HS-27A (cell line): ENCODE measurements at regions not wholly inside any gene's neighbourhood (a gene's known extent, or its start where the extent isn't known, plus 50 kb on each side); places are given as distances from the start of the nearest gene placed in this dataset.
"Not testable (repeated sequence)": the region's sequence is repeated elsewhere in the genome, so short reads cannot be mapped to it uniquely, and the experiment has no call there.

Experiments used
- DNase-seq: peaks from one replicate; pipeline ENCODE4 v3.0.0-alpha.2; 2012; ENCODE audit warnings: low read depth, missing footprints

DNA sequence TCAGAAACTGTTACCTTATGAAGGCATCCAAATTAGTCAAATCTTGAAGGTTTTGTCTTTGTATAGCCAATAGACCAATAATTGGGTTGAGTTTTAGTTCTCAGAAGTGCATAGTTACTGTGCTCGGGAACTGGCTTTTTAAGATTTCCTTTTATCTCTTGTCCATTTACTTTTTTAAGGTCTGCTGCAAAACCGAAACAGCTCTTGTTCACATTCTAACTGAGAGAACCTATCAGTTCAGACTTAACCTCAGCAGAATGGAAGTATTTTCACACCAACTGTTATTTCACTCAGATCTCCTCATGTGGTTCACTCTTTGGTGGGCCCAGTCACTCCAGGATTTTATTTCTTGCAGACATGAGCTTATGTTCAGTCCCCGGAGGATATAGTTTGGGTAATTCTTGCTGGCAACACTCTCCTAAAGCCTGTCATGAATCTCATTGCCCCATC is 55.5 kb downstream of the TPBG start:
- DNase-seq: no peak

DNA sequence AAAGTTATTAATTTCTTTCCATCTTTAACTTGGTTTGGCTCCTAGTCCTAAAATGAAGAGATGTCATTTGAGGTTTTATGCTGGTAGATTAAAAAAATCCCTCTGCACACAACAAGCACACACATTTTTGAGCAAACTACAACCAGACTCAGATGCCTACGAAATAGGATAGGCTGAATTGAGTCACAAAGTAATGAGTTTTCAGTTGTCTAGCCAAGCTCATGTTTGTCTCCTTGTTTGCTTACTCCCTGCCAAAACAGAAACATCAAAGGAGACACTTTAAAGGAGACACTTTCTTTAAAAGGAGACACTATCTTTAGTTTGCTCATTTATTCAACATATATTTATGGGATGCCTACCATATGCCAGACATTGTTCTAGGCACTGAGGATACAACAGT is 56.2 kb downstream of the TPBG start:
- no peak for DNase-seq

DNA sequence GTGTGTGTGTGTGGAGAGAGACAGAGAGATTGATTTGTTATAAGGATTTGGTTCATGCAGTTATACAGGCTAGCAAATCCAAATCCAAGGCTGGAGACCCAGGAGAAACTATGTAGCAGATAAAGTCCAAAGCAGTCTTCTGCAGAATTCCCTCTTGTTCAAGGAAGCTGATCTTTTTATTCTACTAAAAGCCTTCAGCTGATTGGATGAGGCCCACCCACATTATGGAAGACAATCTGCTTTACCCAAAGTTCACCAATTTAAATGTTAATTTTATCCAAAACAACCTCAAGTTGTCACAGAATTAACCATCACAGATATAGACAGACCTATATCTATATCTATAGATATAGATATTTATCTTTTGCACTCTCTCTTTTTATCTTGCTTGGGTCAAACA is 67.0 kb downstream of the TPBG start:
- DNase-seq: no peak

DNA sequence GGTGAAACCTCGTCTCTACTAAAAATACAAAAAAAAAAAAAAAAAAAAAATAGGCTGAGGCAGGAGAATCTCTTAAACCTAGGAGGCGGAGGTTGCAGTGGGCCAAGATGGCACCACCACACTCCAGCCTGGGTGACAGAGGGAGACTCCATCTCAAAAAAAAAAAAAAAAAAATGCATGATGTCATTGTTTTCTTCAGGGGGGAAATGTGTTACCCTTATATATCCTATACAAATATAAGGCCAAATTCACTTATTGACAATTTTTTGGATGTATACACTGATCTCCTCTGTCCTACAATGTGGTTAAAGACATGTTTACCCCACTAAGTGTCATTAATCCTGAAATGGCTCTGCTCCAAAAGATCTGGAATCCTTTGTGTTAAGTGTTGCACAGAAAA is 73.1 kb downstream of the TPBG start:
- DNase-seq: no peak

DNA sequence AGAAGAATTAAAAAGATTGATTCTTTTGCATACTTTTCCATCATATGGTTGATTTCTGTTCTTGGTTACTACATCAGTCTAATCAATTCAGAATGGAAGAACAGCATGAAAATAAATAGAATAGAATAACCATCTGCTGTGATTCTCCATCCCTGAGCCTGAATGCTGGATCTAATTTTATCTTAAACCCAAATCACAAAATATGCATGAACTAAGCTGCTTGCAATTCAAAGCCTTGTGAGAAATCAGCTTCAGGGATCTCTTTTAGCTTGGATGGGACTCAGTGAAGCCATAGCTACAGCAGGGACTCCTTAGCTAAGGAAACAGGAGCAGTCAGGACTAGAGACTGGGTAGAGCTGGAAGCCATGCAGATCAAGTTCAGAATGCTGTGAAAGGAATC is 74.1 kb downstream of the TPBG start:
- DNase-seq: no peak

DNA sequence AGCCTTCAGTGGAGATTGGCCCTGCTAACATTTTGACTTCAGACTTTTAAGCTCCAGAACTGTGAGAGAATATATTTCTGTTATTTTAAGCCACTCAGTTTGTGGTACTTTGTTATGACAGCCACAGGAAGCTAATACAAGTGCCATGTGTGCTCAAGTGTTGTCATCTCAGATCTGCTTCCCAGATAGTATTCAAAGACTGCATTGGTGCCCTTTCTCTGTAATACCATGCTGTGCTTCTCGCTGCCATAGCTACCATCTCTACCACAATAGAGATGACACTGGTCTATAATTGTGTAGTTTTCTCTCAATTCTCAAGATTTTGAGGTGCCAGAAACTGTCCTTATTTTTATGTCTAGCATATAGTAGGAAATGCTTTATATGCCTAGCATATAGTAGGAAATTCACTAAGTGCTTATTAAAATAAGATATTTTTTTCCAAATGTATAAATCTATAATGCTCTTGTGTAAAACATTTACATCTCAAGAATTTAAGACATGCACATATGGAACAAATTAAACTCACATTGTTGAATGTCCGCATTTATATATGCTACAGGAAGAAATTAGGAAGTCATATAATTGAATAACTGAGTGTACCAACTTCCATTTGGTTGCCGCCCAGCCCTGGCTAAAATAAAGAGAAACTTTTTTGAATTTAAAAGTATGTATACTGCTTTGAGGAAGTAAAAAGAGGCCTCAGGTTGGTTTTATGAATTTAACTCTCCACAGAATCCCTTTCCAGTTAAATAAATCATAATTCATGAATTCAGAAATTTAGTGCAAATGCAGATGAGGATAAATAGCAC is 77.6 kb downstream of the TPBG start:
- no peak for DNase-seq

DNA sequence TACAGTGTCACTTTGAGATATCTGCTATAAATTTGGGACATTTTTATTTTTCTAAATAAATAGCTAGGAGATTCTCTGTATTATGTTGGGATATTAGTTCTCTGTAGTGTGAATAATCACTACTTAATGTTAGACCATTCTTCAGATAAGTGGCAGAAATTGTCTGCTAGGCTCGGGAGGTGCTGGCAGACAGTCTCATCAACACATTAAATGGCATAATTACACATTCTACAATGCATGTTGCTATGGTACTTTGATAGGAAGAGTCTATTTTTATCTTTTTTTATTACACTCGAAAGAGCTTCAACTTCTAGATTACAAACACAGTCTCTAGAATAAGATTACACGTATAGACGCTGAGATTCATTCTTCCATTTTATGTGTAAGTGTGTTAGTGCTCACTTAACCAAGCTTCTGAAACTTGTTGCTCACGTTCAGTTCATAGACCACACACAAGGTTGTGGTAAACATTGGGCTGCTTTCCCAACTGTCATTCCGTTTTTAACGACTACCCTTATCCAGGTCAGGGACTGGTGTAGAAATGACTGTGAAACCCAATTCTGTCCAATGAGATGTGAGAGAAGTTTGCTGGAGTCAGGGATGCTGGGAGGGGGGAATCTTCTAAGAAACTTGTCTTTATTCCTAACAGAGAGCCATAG is 78.6 kb downstream of the TPBG start:
- DNase-seq: no peak

DNA sequence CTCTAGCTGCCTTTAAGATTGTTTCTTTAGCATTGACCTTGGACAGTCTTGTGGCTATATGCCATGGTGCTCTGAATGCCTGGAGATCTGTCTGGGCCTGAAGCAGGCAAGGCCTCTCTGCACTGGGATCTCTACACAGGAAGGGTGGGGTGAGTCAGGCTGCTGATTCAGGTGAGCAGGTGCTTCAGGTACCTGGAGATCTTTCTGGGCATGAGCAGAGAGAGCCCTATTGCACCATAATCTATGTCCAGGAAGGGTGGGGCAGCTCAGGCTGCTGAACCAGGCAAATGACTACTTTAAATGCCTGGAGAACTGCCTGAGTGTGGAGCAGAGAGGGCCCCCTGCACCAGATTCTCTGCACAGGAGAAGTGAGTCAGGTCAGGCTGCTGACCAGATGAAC is 94.5 kb downstream of the TPBG start:
- DNase-seq: no peak

DNA sequence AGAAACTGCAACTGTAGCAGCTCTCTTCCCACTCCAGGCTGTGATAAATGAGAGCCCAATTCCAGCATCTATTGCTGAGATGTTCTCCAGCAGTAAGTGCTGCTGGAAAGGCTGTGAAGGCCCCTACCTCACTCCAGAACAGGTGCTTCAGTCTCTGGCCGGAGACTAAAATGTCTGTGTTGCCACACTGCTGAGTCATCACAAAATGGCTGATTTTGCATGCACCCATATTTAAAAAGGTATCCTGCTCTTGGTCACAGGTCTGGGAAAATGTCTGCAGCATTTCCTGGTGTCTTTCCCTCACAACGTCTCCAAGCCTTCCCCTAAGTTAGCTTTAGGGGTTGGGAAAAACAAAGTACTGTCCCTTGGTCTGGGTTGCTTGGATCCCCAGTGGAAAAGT is 95.1 kb downstream of the TPBG start:
- DNase-seq: no peak

DNA sequence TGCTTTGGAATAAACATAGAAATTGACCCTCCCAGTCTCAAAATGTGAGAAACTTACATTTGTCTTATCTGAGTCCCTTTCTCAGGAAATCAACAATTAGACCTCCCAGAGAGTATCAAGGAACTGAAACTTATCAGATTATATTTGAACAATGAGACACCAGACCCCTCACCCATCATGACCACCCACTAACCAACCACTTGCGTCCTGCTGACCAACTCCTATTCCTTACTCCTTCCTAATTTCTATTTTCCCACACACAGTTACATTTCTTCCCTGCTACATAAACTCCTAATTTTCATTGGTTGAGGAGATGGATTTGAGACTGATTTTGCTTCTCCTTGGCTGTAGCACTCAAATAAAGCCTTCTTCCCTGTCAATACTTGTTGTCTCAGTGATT is 97.9 kb downstream of the TPBG start:
- no peak for DNase-seq

DNA sequence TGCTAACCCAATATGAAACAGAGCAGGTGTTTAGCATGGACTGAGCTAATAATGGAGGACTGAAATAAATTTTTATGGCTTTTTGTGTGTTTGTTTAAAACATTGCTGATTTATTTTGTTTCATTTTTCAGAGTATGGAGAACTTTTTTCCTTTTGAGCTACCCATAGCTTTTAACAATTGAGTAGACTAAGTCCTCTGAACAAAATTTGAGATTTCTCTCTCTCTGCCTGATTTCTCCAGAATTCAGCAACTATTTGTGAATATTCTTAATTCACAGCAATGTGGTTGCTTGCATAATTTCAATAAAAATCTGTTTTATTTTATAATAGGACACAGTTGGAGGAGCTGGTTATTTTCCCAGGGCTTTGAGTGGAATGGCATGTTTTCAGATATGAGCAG is 103.7 kb downstream of the TPBG start:
- no peak for DNase-seq

DNA sequence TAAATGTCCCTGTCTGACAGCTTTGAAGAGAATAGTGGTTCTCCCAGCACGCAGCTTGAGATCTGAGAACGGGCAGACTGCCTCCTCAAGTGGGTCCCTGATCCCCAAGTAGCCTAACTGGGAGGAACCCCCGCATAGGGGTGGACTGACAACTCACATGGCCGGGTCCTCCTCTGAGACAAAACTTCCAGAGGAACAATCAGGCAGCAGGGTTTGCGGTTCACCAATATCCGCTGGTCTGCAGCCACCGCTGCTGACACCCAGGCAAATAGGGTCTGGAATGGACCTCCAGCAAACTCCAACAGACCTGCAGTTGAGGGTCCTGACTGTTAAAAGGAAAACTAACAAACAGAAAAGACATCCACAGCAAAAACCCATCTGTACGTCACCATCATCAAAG is 106.5 kb downstream of the TPBG start:
- not testable (repeated sequence) for DNase-seq

DNA sequence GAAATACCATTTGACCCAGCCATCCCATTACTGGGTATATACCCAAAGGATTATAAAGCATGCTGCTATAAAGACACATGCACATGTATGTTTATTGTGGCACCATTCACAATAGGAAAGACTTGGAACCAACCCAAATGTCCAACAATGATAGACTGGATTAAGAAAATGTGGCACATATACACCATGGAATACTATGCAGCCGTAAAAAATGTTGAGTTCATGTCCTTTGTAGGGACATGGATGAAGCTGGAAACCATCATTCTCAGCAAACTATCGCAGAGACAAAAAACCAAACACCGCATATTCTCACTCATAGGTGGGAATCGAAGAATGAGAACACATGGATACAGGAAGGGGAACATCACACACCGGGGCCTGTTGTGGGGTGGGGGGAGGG is 111.5 kb downstream of the TPBG start:
- not testable (repeated sequence) for DNase-seq

DNA sequence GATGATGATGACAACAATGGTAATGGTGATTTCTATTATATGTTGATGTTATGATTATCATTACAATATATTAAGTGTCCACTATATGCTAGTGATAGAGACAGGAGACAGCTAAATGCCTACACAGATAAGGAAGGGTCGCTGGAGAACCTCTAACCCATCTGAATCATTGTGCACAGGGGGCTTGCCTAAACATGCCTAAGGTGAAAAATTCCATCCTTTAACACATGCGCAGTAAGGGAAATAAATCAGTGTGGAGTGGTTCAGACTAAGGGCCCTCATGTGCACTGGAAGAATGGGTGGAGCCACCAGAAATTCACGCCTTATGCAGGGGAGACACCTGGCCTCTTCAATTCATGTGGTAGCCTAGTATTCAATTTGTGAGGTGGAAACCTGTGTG is 120.4 kb downstream of the TPBG start:
- no peak for DNase-seq

DNA sequence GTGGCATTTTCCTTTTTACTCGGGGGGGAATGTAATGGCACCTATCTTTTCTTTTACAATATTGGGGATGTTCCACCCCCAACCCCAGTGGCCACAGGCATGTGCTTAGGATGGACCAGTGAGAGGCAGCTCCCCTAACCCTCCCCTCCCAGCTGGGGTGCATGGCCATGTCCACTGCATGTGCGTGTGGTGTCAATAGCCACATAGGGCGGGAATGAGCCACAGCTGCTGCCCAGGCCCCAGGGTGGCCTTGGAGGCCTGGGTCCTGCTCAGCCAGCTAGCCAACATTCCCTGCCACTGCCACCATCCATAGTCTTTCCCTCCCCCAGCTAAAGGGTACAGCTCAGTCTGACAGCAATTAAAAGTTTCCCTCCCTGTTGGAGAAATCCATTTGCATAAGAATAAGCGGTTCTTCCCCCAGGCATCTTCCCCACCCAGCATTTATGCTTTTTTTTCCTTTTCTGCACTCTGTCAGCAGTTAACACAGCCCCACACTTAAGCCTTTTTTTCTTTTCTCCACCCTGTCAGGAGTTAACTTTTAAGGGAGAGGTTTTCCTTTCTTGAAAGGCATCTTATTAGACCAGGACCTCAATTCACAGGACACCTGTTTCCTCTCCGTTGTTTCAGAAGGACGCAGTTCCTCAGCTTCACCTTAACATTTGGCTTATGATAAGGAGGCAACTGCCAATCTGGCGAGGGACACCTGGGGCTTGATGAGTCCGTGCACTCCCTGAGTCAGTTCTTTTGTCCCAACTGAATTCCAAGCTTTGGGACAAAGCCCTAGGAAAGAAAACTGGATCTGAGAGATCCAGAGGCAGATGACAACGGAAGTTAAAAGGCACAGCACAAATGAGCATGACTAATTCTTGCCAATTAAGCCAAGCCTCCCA is 121.4 kb downstream of the TPBG start:
- no peak for DNase-seq

DNA sequence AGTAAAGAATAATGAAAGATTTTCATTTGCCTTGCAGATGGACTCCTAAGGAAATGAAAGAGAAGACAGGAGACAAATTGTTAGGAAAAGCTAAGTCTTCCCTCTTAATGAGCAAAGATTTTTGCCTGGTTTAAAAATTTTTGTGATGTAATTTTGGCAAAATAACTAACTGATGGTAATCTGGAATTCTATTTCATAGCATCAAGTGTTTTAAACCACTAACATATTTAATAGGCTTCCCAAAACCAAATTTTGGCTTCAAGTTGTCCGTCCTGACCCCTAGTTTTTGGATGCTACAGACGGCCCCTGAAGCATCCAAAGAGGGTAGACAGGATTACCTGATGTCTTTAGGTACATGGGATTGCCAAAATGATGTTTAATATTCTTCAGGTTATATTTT is 124.3 kb downstream of the TPBG start:
- DNase-seq: no peak

DNA sequence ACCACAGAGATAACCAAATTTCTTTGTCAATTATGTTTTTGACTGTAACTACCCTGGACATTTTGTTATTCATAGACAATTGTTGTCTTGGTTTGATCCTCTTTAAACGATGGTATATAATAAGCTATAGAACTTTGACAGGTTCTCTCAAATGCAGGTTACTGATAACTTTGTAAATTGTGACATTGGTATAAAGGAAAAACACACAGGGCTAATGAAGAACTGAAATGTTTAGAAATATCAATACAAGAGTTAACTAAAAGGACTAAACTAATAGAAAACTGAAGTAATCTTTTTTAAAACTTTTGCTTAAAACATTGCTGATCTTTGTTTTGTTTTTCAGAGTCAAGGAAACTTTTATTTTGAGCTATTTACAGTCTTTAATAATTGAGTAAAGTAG is 124.8 kb downstream of the TPBG start:
- no peak for DNase-seq

DNA sequence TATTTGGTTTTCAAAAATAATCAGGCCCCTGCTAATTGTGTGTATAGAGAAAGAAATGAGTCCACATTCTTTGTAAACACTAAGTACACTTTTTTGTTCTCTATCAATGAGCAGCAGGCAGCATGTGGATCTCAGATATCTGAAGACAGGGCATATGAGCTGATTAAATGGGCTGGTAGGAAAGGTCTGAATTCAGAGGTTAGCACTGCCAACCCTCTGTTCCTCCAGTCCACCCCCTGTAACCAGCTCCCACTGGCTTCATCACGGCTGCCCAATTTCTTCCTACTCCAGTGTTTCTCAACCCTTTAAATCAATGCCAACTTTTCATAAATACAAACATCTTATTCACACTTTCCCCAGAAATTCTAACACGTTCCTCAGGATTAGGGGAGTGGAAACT is 128.5 kb downstream of the TPBG start:
- DNase-seq: no peak

DNA sequence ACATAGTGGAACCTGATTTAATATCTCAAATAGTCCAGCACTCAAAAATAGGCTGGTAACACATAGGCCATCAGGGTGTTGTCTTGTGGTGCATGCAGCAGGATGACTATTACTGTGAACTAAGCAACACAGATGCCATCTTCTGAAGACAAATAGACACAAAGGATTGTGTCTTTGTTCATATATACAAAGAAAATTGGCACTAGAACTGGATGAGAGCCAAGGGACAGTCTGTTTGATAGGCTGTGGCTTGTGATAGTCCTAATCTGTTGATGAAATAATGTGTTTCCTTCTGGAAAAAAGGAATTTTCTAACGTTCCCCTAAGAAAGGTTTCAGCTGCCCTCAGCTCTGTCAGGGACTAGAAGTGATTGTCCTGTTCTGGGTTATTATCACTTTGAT is 129.8 kb downstream of the TPBG start:
- no peak for DNase-seq

DNA sequence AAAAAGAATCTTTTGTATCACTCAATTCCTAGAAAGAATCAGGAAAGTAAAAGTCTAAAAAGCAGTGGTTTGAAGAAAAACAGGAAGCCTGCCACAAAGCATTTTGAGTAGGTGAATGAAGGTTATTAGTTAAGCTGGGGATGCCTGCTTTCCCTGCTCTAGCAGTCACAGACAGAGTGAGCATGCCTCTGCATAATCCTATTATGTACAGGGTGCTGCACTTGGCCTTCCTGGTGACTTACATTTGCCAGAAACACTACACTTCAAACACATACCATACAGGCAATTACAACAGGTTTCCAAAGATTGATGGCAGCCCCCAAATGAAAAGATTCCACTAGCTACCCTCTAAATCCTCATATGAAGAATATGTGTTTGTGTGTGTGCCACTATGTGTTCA is 130.8 kb downstream of the TPBG start:
- DNase-seq: no peak

DNA sequence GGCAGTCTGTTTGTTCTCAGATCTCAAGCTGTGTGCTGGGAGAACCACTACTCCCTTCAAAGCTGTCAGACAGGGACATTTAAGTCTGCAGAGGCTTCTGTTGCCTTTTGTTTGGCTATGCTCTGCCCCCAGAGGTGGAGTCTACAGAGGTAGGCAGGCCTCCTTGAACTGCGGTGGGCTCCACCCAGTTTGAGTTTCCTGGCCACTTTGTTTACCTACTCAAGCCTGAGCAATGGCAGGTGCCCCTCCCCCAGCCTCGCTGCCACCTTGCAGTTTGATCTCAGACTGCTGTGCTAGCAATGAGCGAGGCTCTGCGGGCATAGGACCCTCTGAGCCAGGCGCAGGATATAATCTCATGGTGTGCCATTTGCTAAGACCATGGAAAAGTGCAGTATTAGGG is 138.3 kb downstream of the TPBG start:
- DNase-seq: not testable (repeated sequence)

DNA sequence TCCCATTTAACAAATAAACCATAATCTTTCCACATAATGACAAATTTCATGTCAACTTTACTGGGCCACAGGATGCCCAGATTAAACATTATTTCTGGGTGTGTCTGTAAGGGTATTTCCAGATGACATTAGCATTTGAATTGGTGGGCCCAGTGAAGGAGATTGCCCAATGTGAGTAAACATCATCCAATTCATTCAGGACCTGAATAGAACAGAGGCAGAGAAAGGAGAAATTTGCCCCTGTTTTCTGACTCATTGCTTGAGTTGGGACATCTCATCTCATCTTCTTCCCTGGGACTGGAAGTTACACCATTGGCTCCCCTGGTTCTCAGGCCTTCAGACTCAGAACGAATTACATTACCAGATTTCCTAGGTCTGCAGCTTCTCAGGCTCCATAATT is 142.9 kb downstream of the TPBG start:
- DNase-seq: no peak

DNA sequence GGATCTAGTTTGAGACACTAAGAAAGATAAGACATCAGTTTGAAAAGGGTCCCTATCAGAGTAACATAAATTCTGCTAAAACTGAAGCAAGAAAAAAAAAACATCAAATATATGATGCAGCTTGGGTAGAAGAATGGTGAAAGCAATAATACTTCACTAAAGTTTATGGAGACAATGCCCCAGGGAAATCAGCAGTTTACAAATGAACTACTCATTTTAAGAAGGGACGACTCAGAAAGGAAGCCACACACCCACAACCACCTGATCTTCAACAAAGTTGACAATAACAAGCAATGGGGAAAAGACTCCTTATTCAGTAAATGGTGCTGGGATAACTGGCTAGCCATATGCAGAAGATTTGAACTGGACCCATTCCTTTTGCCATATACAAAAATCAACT is 143.5 kb downstream of the TPBG start:
- DNase-seq: no peak
